GM19463 (cell line): ENCODE measurements at regions not wholly inside any gene's neighbourhood (a gene's known extent, or its start where the extent isn't known, plus 50 kb on each side); places are given as distances from the start of the nearest gene placed in this dataset.
A peak's percentile ranks its signal among the peaks of the same experiment; 100 is the strongest.
"Not testable (repeated sequence)": the region's sequence is repeated elsewhere in the genome, so short reads cannot be mapped to it uniquely, and the experiment has no call there.

Experiments used
- ATAC-seq: cut with Tn5 transposase; IDR thresholded peaks from one replicate; pipeline ENCODE4 v1.9.1; 2021; ENCODE audit warnings: mild to moderate bottlenecking, moderate library complexity; ENCODE audit not compliant: unreplicated experiment

- peak; percentile 47 for ATAC-seq
Observed at GRCh38 chr9:99666571-99666970, 155.1 kb upstream of the NR4A3 start.

DNA sequence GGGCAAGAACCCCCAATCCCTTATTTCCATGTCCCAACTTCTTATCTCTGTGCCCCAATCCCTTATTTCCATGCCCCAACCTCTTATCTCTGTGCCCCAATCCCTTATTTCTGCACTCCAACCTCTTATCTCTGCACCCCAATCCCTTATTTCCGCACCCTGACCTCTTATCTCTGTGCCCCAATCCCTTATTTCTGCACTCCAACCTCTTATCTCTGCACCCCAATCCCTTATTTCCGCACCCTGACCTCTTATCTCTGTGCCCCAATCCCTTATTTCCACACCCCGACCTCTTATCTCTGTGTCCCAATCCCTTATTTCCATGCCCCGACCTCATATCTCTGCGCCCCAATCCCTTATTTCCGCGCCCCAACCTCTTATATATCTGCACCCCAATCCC lies 150.8 kb upstream of the NR4A3 start:
- not testable (repeated sequence) for ATAC-seq

GRCh38 chr9:99677281-99677680 lies 144.4 kb upstream of the NR4A3 start:
- no peak for ATAC-seq

GRCh38 chr9:99678566-99678965 lies 143.1 kb upstream of the NR4A3 start:
- no peak for ATAC-seq

GRCh38 chr9:99680191-99680590 lies 141.5 kb upstream of the NR4A3 start:
- ATAC-seq, result no peak

DNA sequence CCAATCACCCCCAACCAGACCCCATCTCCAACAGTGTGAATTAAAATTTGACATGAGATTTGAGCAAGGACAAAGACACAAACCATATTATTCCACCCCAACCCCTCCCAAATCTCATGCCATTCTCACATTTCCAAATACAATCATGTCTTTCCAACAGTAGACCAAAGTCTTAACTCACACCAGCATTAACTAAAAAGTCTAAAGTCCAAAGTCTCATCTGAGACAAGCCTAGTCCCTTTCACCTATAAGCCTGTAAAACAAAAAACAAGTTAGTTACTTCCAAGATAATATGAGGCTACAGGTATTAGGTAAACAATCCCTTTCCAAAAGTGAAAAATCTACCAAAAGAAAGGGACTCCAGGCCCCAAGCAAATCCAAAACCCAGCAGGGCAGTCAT lies 140.6 kb upstream of the NR4A3 start:
- ATAC-seq, result no peak

- no peak for ATAC-seq
Observed at GRCh38 chr9:99682378-99682777, 139.3 kb upstream of the NR4A3 start.

DNA sequence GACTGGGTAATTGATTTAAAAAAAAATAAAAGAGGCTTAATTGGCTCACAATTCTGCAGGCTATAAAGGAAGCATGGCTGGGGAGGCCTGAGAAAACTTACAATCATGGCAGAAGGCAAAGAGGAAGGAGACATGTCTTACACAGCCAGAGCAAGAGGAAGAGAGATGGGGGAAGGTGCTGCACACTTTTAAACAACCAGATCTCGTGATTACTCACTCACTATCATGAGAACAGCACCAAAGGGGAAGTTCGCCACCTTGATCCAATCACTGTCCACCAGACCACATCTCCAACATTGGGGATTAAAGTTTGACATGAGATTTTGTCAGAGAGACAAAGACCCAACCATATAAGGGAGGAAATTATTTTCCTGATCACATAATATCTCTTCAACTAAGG lies 138.8 kb upstream of the NR4A3 start:
- ATAC-seq, result no peak

- ATAC-seq, result no peak
Observed at GRCh38 chr9:99690573-99690972, 131.1 kb upstream of the NR4A3 start.

DNA sequence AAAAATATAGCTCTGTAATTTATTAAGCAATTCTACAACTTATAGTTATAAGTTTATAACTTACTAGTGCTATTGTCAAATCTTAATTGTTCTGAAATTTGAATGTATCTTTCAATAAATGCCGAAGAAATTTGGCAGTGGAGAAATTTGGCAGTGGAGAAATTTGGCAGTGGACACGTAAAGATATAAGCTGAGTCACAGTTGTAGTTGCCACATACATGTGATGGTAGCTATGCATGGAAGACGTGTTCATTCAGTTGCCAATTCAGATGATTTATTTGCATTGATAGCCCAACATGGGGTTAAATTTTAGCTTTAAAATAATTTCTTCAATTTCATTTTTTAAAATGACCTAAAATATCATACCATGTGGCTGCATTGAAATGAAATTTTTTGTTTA lies 127.8 kb upstream of the NR4A3 start:
- no peak for ATAC-seq

GRCh38 chr9:99694393-99694792 lies 127.3 kb upstream of the NR4A3 start:
- ATAC-seq, result no peak

DNA sequence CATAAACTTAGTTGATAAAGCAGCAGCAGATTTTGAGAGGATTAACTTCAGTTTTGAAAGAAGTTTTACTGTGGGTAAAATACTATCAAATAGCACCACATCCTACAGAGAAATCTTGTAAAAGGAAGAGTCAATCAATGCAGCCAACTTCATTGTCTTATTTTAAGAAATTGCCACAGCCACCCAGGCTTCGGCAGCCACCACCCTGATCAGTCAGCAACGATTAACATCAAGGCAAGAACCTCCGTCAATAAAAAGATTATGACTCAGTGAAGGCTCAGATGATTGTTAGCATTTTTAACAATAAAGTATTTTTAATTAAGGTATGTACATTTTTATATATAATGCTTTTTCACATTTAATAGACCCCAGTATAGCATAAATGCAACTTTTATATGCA lies 122.3 kb upstream of the NR4A3 start:
- ATAC-seq, result no peak

GRCh38 chr9:99712214-99712613 lies 109.5 kb upstream of the NR4A3 start:
- no peak for ATAC-seq

- peak; percentile 50 for ATAC-seq
Observed at GRCh38 chr9:99713838-99714306, 107.8 kb upstream of the NR4A3 start.

- no peak for ATAC-seq
Observed at GRCh38 chr9:99718631-99719030, 103.1 kb upstream of the NR4A3 start.

DNA sequence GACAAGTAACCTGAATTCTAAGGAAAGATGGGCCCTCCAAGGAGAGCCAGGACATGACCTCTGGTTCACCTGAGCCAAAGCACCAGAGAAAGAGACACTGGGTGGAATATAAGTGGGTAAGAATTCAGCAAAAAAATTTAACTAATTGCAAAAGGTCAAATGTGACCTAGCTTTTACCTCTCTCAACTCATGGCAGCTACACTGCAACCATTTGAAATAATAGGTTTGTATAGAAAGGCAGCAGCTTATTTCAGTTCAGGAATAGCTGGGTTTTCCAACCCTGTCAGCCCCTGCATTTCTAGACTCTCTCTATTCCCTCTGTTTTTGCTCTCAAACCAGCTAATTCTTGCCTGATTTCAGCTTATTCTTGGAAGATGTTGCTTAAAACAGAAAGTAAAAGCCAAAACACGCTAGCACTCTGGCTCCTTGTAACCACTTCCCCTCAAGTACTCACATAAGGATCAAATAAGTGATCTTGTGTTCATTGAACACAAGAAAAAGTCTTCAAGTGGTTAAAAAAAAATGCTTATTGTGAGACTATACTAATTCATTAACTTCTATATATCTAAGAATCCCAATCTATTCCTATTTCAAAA lies 101.1 kb upstream of the NR4A3 start:
- ATAC-seq, result peak; percentile 83

DNA sequence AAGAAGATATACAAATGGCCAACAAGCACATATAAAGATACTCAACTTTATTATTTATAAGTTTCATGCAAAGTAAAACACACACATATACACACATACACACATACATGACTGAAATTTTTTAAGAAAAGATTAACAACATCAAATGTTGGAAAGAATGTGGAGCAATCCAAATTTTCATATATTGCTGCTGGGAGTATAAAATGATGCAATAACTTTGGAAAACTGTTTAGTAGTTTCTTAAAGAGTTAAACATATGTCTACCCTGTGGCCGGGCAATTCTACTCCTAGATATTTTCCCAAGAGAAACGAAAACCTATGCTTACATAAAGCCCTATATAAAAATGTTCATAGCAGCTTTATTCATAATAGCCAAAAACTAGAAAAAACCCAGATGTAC lies 99.8 kb upstream of the NR4A3 start:
- ATAC-seq, result no peak

DNA sequence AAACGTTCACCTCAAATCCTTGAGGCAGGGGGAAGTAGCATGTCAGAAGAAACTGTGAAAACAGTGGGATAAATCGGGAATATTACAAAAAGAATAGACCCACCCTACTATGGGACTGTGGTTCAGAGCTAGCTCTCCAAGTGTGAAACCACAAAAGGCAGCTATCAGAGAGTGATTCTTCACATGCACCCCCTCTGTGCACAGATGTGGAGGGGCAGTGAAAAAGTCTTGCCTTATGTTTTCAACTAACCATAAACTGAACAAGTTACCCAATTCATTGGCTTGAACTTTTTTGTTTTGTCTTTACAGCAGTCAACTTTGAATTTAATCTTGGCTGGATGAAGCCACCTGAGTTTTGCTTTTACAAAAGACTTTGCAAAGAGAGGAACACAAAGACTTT lies 98.8 kb upstream of the NR4A3 start:
- no peak for ATAC-seq

GRCh38 chr9:99724640-99725039 lies 97.0 kb upstream of the NR4A3 start:
- ATAC-seq, result no peak

GRCh38 chr9:99725852-99726251 lies 95.8 kb upstream of the NR4A3 start:
- no peak for ATAC-seq

DNA sequence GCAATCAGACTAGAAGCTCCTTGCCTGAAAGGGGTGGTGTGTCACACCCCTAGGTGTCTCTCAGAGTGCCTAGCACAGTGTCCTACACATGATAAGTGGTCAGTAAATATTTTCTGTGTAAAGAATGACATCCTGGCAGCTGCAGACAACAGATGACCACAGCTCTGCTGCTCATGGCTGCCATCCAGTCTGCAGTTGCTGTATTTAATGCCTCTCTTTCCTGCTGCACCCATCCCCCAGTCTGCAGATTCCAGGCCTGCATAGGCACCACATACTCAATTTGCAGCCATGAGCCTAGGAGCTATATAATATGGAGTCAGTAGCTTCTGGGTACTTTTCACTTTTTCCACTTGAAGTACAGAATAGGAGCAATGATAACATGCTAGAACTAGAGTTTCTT lies 94.9 kb upstream of the NR4A3 start:
- ATAC-seq, result no peak

DNA sequence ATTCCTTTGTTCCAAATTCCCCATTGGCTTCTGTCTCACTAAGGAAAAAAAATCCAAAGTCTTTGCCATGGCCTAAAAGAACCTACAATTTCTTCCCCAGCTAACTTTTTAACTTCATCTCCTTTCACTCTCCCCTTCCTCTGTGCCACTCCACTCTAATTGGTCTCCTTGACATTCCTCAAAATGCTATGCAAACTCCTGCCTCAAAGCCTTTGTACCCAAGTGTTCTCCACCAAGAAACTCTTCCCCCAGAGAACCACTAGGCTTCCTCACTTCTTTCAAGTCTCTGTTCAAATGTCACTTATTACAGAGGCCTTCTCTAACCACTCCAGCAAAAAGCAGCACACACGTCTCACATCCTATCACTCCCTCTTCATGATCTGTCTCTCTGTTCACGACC lies 91.6 kb upstream of the NR4A3 start:
- ATAC-seq, result no peak

GRCh38 chr9:99731950-99732349 lies 89.7 kb upstream of the NR4A3 start:
- no peak for ATAC-seq
